H9 (cell line): ENCODE measurements at regions not wholly inside any gene's neighbourhood (a gene's known extent, or its start where the extent isn't known, plus 50 kb on each side); places are given as distances from the start of the nearest gene placed in this dataset.

Source experiments
- DNase-seq: peaks from one replicate; pipeline ENCODE4 v3.0.0-alpha.2; 2017
- H2AFZ ChIP-seq: one replicate; pipeline ENCODE4 v1.6.1; 2013; ENCODE audit warnings: mild to moderate bottlenecking, low read length, control low read depth, moderate library complexity
- H2AK5ac ChIP-seq: 2 replicates; pipeline ENCODE4 v1.6.1; 2013; ENCODE audit warnings: low read length, control low read depth, mixed read lengths; ENCODE audit not compliant: insufficient read length
- H2BK120ac ChIP-seq: one replicate; pipeline ENCODE4 v1.6.1; 2013; ENCODE audit warnings: low read depth, mild to moderate bottlenecking, low read length, control low read depth, inconsistent platforms; ENCODE audit not compliant: poor library complexity, severe bottlenecking
- H2BK12ac ChIP-seq: 2 replicates; pipeline ENCODE4 v1.6.1; 2013; ENCODE audit warnings: low read length, control low read depth, mixed read lengths, low read depth; ENCODE audit not compliant: insufficient read length
- H2BK15ac ChIP-seq: 2 replicates; pipeline ENCODE4 v1.6.1; 2013; ENCODE audit warnings: low read depth, low read length, control low read depth
- H2BK20ac ChIP-seq: one replicate; pipeline ENCODE4 v1.6.1; 2013; ENCODE audit warnings: low read depth, mild to moderate bottlenecking, low read length, control low read depth, inconsistent platforms; ENCODE audit not compliant: poor library complexity, severe bottlenecking
- H2BK5ac ChIP-seq: 2 replicates; pipeline ENCODE4 v1.6.1; 2013; ENCODE audit warnings: low read length, control low read depth, mixed read lengths; ENCODE audit not compliant: insufficient read length
- H3K14ac ChIP-seq: 2 replicates; pipeline ENCODE4 v1.6.1; 2013; ENCODE audit warnings: low read length, control low read depth; ENCODE audit not compliant: insufficient read depth
- H3K18ac ChIP-seq: 2 replicates; pipeline ENCODE4 v1.6.1; 2013; ENCODE audit warnings: low read depth, mild to moderate bottlenecking, mixed read lengths, low read length, control low read depth; ENCODE audit not compliant: insufficient read length
- H3K23ac ChIP-seq: 2 replicates; pipeline ENCODE4 v1.6.1; 2013; ENCODE audit warnings: low read length, control low read depth, mixed read lengths, low read depth; ENCODE audit not compliant: insufficient read length
- H3K23me2 ChIP-seq: 2 replicates; pipeline ENCODE4 v1.6.1; 2013; ENCODE audit warnings: low read depth, mild to moderate bottlenecking, mixed read lengths, low read length, control low read depth; ENCODE audit not compliant: insufficient read length, poor library complexity, severe bottlenecking
- H3K27ac ChIP-seq: 2 replicates; pipeline ENCODE4 v1.5.1; 2013; ENCODE audit warnings: low read length, control low read depth, mixed read lengths, low read depth; ENCODE audit not compliant: insufficient read length
- H3K27me3 ChIP-seq: 2 replicates; pipeline ENCODE4 v1.6.1; 2013; ENCODE audit warnings: low read length, control low read depth, inconsistent platforms; ENCODE audit not compliant: insufficient read depth
- H3K4ac ChIP-seq: 2 replicates; pipeline ENCODE4 v1.6.1; 2013; ENCODE audit warnings: low read depth, mild to moderate bottlenecking, control low read depth, inconsistent platforms, low read length, moderate library complexity
- H3K4me1 ChIP-seq: 2 replicates; pipeline ENCODE4 v1.6.1; 2013; ENCODE audit warnings: low read length, control low read depth, inconsistent platforms; ENCODE audit not compliant: insufficient read depth
- H3K4me2 ChIP-seq: 2 replicates; pipeline ENCODE4 v1.6.1; 2013; ENCODE audit warnings: low read length, control low read depth, mixed read lengths; ENCODE audit not compliant: insufficient read length, insufficient read depth
- H3K56ac ChIP-seq: 2 replicates; pipeline ENCODE4 v1.6.1; 2013; ENCODE audit warnings: low read depth, mild to moderate bottlenecking, mixed read lengths, low read length, control low read depth; ENCODE audit not compliant: insufficient read length
- H3K79me1 ChIP-seq: 2 replicates; pipeline ENCODE4 v1.6.1; 2013; ENCODE audit warnings: low read depth, mild to moderate bottlenecking, moderate library complexity, low read length, control low read depth, inconsistent platforms; ENCODE audit not compliant: insufficient read depth, poor library complexity, severe bottlenecking
- H3K79me2 ChIP-seq: 2 replicates; pipeline ENCODE4 v1.6.1; 2013; ENCODE audit warnings: low read length, control low read depth, inconsistent platforms; ENCODE audit not compliant: insufficient read depth
- H3K9ac ChIP-seq: 2 replicates; pipeline ENCODE4 v1.6.1; 2013; ENCODE audit warnings: low read length, control low read depth, mixed read lengths; ENCODE audit not compliant: insufficient read length; ENCODE audit errors: extremely low read depth
- H3K9me3 ChIP-seq: one replicate; pipeline ENCODE4 v1.6.1; 2013; ENCODE audit warnings: low read depth, low read length, inconsistent platforms; ENCODE audit not compliant: control insufficient read depth
- H3T11ph ChIP-seq: one replicate; pipeline ENCODE4 v1.6.1; 2013; ENCODE audit warnings: mild to moderate bottlenecking, low read length, control low read depth, inconsistent platforms
- H4K20me1 ChIP-seq: one replicate; pipeline ENCODE4 v1.6.1; 2013; ENCODE audit not compliant: control insufficient read depth, insufficient read length, insufficient read depth
- H4K5ac ChIP-seq: 2 replicates; pipeline ENCODE4 v1.6.1; 2013; ENCODE audit warnings: low read depth, mild to moderate bottlenecking, mixed read lengths, low read length, control low read depth; ENCODE audit not compliant: insufficient read length
- H4K8ac ChIP-seq: replicated peaks from 2 replicates; pipeline ENCODE4 v1.6.1; 2013; ENCODE audit warnings: low read length, control low read depth, mixed read lengths, low read depth; ENCODE audit not compliant: insufficient read length
- H4K91ac ChIP-seq: 2 replicates; pipeline ENCODE4 v1.6.1; 2013; ENCODE audit warnings: low read depth, mild to moderate bottlenecking, moderate library complexity, mixed read lengths, low read length, control low read depth; ENCODE audit not compliant: insufficient read length
- H3K27ac Mint-ChIP-seq, 3 experiments: 2 replicates in 2 of 3; 3 replicates in 1 of 3; pipeline ENCODE4 v1.8.0; 2020 to 2021; ENCODE audit warnings: mixed read lengths in 3 of 3, mild to moderate bottlenecking in 1 of 3, moderate library complexity in 1 of 3
- H3K27me3 Mint-ChIP-seq: 2 replicates; pipeline ENCODE4 v1.8.0; 2021; ENCODE audit warnings: low read depth, mild to moderate bottlenecking, moderate library complexity, mixed read lengths
- H3K36me3 Mint-ChIP-seq, 3 experiments: 2 replicates in 2 of 3; 3 replicates in 1 of 3; pipeline ENCODE4 v1.8.0; 2020 to 2021; ENCODE audit warnings: low read depth in 3 of 3, mixed read lengths in 3 of 3; ENCODE audit not compliant: insufficient read depth in 1 of 3
- H3K4me1 Mint-ChIP-seq, 2 experiments: 2 replicates each; pipeline ENCODE4 v1.8.0; 2020; ENCODE audit warnings: mixed read lengths in 2 of 2
- H3K4me3 Mint-ChIP-seq, 2 experiments: 2 replicates in 1 of 2; 3 replicates in 1 of 2; pipeline ENCODE4 v1.8.0; 2020 to 2021; ENCODE audit warnings: mild to moderate bottlenecking in 2 of 2, mixed read lengths in 2 of 2, moderate library complexity in 1 of 2
- H3K9me3 Mint-ChIP-seq, 2 experiments: 2 replicates in 1 of 2; 3 replicates in 1 of 2; pipeline ENCODE4 v1.8.0; 2020; ENCODE audit warnings: mild to moderate bottlenecking in 2 of 2, mixed read lengths in 2 of 2, moderate library complexity in 1 of 2
- WGBS: extraction: QIAGEN DNeasy Blood & Tissue Kit; methylation state at CpG from one replicate; pipeline ENCODE4 v1.1.7; 2013; ENCODE audit warnings: missing lambda C conversion rate, low lambda C conversion rate, mixed read lengths; ENCODE audit not compliant: insufficient read length; ENCODE audit errors: extremely low coverage; 5-methylcytosine and 5-hydroxymethylcytosine counted together
- TF ChIP-seq, protein P1 (sequence below): fragments of 200-600 bp; sonication (generic); conservative IDR thresholded peaks from 3 replicates; pipeline ENCODE4 v1.8.0; 2021; ENCODE audit warnings: antibody characterized with exemption, mild to moderate bottlenecking

DNA sequence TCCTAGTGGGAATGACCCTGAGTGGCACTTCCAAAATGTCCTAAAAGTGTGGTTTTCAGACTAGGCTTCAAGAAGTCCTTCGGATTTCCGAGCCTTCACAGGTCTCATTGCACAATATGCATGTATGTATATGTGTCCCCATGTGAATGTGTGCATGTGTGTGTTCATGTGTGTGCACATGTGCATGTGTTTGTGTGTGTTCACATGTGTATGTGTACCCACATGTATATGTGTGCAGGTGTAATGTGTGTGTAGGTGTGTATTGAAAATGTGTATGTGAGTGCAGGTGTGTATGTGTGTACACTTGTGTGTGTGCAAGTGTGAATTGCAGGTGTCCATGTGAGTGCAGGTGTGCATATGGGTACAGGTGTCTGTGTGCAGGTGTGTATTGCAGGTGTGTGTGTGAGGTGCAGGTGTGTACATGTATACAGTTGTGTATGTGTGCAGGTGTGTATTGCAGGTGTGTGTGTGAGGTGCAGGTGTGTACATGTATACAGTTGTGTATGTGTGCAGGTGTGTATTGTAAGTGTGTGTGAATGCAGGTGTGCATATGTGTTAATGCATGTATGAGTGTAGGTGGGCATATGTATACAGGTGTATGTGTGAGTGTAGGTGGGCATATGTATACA, 124.4 kb upstream of the EPB41L3 start:
- H2BK15ac ChIP-seq = no peak overlapping the region
- H3K56ac ChIP-seq = no peak overlapping the region
- Mint-ChIP-seq H3K27me3 (peaks cover 7% of the 10 kb centered on the region), H3K9me3 (no peaks in the 10 kb centered on the region), H3K27ac (no peak overlapping the region), H3K4me3 (no peak overlapping the region), H3K4me1 (no peaks in the 10 kb centered on the region), H3K36me3 (no peaks in the 10 kb centered on the region; a peak in 1 of 7 replicates)
- no peaks in the 10 kb centered on the region for H3K4me1 ChIP-seq
- no peaks in the 10 kb centered on the region for H3K79me1 ChIP-seq
- no peak overlapping the region for H3K27ac ChIP-seq
- H3K14ac ChIP-seq = no peak overlapping the region
- DNase-seq = no peak
- H3T11ph ChIP-seq = no peak overlapping the region
- no peak overlapping the region for H2BK120ac ChIP-seq
- H2BK5ac ChIP-seq = no peak overlapping the region
- H3K23me2 ChIP-seq = no peaks in the 10 kb centered on the region
- no peak overlapping the region for H3K4me2 ChIP-seq
- H4K8ac ChIP-seq = no peak overlapping the region
- no peaks in the 10 kb centered on the region for H4K20me1 ChIP-seq
- H4K91ac ChIP-seq = no peak overlapping the region
- no peak overlapping the region for H3K18ac ChIP-seq
- H2AK5ac ChIP-seq = no peak overlapping the region
- H4K5ac ChIP-seq = no peak overlapping the region
- H3K9me3 ChIP-seq = no peaks in the 10 kb centered on the region
- H3K23ac ChIP-seq = no peak overlapping the region
- H2BK12ac ChIP-seq = no peak overlapping the region
- TF ChIP-seq, protein P1, sequence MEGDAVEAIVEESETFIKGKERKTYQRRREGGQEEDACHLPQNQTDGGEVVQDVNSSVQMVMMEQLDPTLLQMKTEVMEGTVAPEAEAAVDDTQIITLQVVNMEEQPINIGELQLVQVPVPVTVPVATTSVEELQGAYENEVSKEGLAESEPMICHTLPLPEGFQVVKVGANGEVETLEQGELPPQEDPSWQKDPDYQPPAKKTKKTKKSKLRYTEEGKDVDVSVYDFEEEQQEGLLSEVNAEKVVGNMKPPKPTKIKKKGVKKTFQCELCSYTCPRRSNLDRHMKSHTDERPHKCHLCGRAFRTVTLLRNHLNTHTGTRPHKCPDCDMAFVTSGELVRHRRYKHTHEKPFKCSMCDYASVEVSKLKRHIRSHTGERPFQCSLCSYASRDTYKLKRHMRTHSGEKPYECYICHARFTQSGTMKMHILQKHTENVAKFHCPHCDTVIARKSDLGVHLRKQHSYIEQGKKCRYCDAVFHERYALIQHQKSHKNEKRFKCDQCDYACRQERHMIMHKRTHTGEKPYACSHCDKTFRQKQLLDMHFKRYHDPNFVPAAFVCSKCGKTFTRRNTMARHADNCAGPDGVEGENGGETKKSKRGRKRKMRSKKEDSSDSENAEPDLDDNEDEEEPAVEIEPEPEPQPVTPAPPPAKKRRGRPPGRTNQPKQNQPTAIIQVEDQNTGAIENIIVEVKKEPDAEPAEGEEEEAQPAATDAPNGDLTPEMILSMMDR = no peak
- WGBS = no CpG with 5 or more reads among the region's 2 CpGs
- no peak overlapping the region for H3K4ac ChIP-seq
- H3K79me2 ChIP-seq = no peaks in the 10 kb centered on the region
- H3K9ac ChIP-seq = no peak overlapping the region
- H3K27me3 ChIP-seq = no peaks in the 10 kb centered on the region
- H2BK20ac ChIP-seq = no peak overlapping the region
- H2AFZ ChIP-seq = no peak overlapping the region
